ENCODE measurements at regions not wholly inside any gene's neighbourhood (a gene's known extent, or its start where the extent isn't known, plus 50 kb on each side); places are given as distances from the start of the nearest gene placed in this dataset.
A peak's percentile ranks its signal among the peaks of the same experiment; 100 is the strongest.

DNA sequence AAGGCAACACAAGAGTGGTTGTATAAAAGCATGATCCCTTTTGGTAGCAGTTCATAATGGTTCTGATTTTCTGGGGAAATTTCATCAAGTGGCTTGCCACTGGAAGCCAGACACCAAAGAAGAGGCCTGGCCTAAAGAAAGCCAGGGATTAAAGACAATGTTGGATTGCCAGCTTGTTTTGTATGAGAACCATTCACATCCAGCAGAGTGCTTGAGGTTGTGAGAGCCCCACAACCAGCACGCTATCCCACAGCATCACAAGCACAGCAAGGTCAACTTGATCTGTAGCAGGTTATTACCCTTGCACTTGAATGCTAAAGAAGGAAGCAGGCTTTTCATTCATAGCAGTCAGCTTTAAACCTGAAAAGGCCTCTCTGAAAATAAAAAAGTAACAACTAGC lies 399.8 kb downstream of the PLPP3 start:
- Histone ChIP-seq H2BK12ac (ENCODE audit: low read length) (no peak overlapping the region), H3K23ac (ENCODE audit: low read length) (no peak overlapping the region), H3K27me3 (ENCODE audit: insufficient read depth, low read length) (no peaks in the 10 kb centered on the region), H4K12ac (ENCODE audit: low read depth, low read length) (no peak overlapping the region), H4K8ac (ENCODE audit: low read depth, low read length) (no peak overlapping the region), H2AFZ (ENCODE audit: insufficient read depth, low read length, poor library complexity) (no peak overlapping the region), H3K36me3 (ENCODE audit: control insufficient read depth in 1 of 2, insufficient read depth in 2 of 2, low read length in 2 of 2) (no peaks in the 10 kb centered on the region), H4K91ac (ENCODE audit: low read depth, low read length) (no peak overlapping the region), H3K9me3 (ENCODE audit: insufficient read depth, low read depth, low read length) (no peaks in the 10 kb centered on the region), H3K9ac (ENCODE audit: low read length) (no peak overlapping the region), H3K4ac (ENCODE audit: low read depth, low read length) (no peak overlapping the region), H3K27ac (ENCODE audit: low read depth, low read length) (no peak overlapping the region), H3K4me3 (ENCODE audit: low read depth, low read length) (no peak overlapping the region), H3K79me2 (ENCODE audit: control insufficient read depth, insufficient read depth, low read length, poor library complexity) (no peaks in the 10 kb centered on the region), H3K79me1 (ENCODE audit: low read length) (peaks cover 3% of the 10 kb centered on the region), H3K4me1 (ENCODE audit: control insufficient read depth in 1 of 2, insufficient read depth in 2 of 2, low read length in 2 of 2) (no peaks in the 10 kb centered on the region), H2BK5ac (ENCODE audit: low read depth, low read length, poor library complexity) (no peak overlapping the region), H3K18ac (ENCODE audit: low read length) (no peak overlapping the region), H3K4me2 (ENCODE audit: low read length) (no peak overlapping the region), H3K14ac (ENCODE audit: low read length) (no peak overlapping the region), H2BK120ac (ENCODE audit: insufficient read depth, low read length, poor library complexity) (no peak overlapping the region), H2AK5ac (ENCODE audit: low read length) (no peak overlapping the region)
- WGBS (ENCODE audit: extremely low coverage, insufficient coverage, insufficient read length), result no CpG with 5 or more reads among the region's 1 CpG
- no peak for DNase-seq

DNA sequence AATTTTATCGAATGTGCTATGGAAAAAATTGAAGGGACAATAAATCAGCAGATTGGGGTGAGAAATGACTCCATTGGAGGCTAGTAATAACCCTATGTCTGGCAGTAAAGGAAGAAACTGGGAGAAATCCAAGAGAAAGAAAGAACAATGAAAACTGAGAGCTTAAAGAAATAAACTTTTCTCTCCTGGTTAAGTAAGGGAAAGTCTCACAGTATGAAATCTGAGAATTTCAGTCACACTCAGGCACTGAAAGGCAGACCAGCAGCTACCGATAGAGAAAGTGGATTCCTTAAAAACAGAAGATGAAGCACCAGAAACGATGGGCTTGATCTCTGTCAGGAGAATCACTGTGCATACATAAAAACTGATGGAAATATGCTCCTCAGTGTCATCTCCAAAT lies 404.2 kb downstream of the PLPP3 start:
- H2AFZ ChIP-seq (ENCODE audit: insufficient read depth, low read length, poor library complexity), result no peak overlapping the region
- no peak overlapping the region for H3K9ac ChIP-seq (ENCODE audit: low read length)
- H2AK5ac ChIP-seq (ENCODE audit: low read length), result no peak overlapping the region
- no peak overlapping the region for H3K23ac ChIP-seq (ENCODE audit: low read length)
- no peaks in the 10 kb centered on the region for H3K9me3 ChIP-seq (ENCODE audit: insufficient read depth, low read depth, low read length)
- H3K4me2 ChIP-seq (ENCODE audit: low read length), result no peak overlapping the region
- H3K14ac ChIP-seq (ENCODE audit: low read length), result no peak overlapping the region
- H4K8ac ChIP-seq (ENCODE audit: low read depth, low read length), result no peak overlapping the region
- H3K4me1 ChIP-seq (ENCODE audit: control insufficient read depth in 1 of 2, insufficient read depth in 2 of 2, low read length in 2 of 2), result peaks cover 0 to 5% of the 10 kb centered on the region in 2 experiments
- no peak overlapping the region for H3K18ac ChIP-seq (ENCODE audit: low read length)
- no peaks in the 10 kb centered on the region for H3K36me3 ChIP-seq (ENCODE audit: control insufficient read depth in 1 of 2, insufficient read depth in 2 of 2, low read length in 2 of 2)
- no peak overlapping the region for H2BK12ac ChIP-seq (ENCODE audit: low read length)
- H4K91ac ChIP-seq (ENCODE audit: low read depth, low read length), result no peak overlapping the region
- WGBS (ENCODE audit: extremely low coverage, insufficient coverage, insufficient read length), result no CpG with 5 or more reads among the region's 3 CpGs
- no peak overlapping the region for H3K4me3 ChIP-seq (ENCODE audit: low read depth, low read length)
- no peak for DNase-seq
- no peak overlapping the region for H4K12ac ChIP-seq (ENCODE audit: low read depth, low read length)
- no peaks in the 10 kb centered on the region for H3K79me1 ChIP-seq (ENCODE audit: low read length)
- H3K79me2 ChIP-seq (ENCODE audit: control insufficient read depth, insufficient read depth, low read length, poor library complexity), result no peaks in the 10 kb centered on the region
- no peak overlapping the region for H3K4ac ChIP-seq (ENCODE audit: low read depth, low read length)
- H3K27me3 ChIP-seq (ENCODE audit: insufficient read depth, low read length), result no peaks in the 10 kb centered on the region
- H2BK5ac ChIP-seq (ENCODE audit: low read depth, low read length, poor library complexity), result no peak overlapping the region
- no peak overlapping the region for H2BK120ac ChIP-seq (ENCODE audit: insufficient read depth, low read length, poor library complexity)
- H3K27ac ChIP-seq (ENCODE audit: low read depth, low read length), result no peak overlapping the region

DNA sequence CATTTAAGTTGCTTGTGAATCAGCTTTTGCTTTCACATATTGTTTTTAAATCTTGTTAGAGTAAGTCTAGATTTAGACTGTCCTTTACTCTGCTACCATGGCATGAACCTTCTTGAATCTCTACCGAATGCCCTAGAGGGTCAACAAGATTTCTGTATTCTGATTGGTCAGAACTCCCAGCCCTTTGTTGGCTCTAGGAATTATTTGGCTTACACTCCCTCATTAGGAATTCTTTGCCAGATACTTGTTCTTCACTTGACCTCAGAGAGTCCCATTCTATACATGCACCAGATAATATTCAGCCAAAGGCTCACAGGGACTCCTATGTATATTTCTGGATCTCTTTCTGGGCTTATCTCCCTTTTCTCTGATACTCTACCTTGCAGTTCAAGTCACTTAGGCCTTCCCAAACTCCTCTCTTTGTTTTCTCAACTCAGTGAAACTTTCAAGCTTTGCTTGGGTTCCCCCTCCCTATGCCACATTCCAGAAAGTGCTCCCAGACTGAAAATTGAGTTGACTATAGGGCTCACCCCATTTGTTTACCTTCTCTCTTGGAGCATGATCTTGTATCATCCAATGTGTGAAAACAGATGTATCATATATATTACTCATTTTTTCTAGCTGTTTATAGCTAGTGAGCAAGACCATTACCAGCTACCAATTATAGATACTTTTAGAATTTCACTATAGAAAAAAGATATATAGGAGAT lies 405.0 kb downstream of the PLPP3 start:
- no peaks in the 10 kb centered on the region for H3K27me3 ChIP-seq (ENCODE audit: insufficient read depth, low read length)
- DNase-seq, result peak in 1 of 2 donors; percentile 29
- no peak overlapping the region for H2AFZ ChIP-seq (ENCODE audit: insufficient read depth, low read length, poor library complexity)
- no peaks in the 10 kb centered on the region for H3K79me1 ChIP-seq (ENCODE audit: low read length)
- no peak overlapping the region for H2BK12ac ChIP-seq (ENCODE audit: low read length)
- peaks cover 0 to 5% of the 10 kb centered on the region in 2 experiments for H3K4me1 ChIP-seq (ENCODE audit: control insufficient read depth in 1 of 2, insufficient read depth in 2 of 2, low read length in 2 of 2)
- H3K18ac ChIP-seq (ENCODE audit: low read length), result no peak overlapping the region
- no peak overlapping the region for H3K27ac ChIP-seq (ENCODE audit: low read depth, low read length)
- H3K4me3 ChIP-seq (ENCODE audit: low read depth, low read length), result no peak overlapping the region
- no CpG with 5 or more reads among the region's 1 CpG for WGBS (ENCODE audit: extremely low coverage, insufficient coverage, insufficient read length)
- no peaks in the 10 kb centered on the region for H3K79me2 ChIP-seq (ENCODE audit: control insufficient read depth, insufficient read depth, low read length, poor library complexity)
- H2AK5ac ChIP-seq (ENCODE audit: low read length), result no peak overlapping the region
- H3K9me3 ChIP-seq (ENCODE audit: insufficient read depth, low read depth, low read length), result no peaks in the 10 kb centered on the region
- H3K23ac ChIP-seq (ENCODE audit: low read length), result no peak overlapping the region
- no peak overlapping the region for H3K14ac ChIP-seq (ENCODE audit: low read length)
- H4K91ac ChIP-seq (ENCODE audit: low read depth, low read length), result no peak overlapping the region
- H3K9ac ChIP-seq (ENCODE audit: low read length), result no peak overlapping the region
- no peak overlapping the region for H4K8ac ChIP-seq (ENCODE audit: low read depth, low read length)
- no peaks in the 10 kb centered on the region for H3K36me3 ChIP-seq (ENCODE audit: control insufficient read depth in 1 of 2, insufficient read depth in 2 of 2, low read length in 2 of 2)
- no peak overlapping the region for H4K12ac ChIP-seq (ENCODE audit: low read depth, low read length)
- no peak overlapping the region for H2BK120ac ChIP-seq (ENCODE audit: insufficient read depth, low read length, poor library complexity)
- no peak overlapping the region for H3K4ac ChIP-seq (ENCODE audit: low read depth, low read length)
- no peak overlapping the region for H3K4me2 ChIP-seq (ENCODE audit: low read length)
- no peak overlapping the region for H2BK5ac ChIP-seq (ENCODE audit: low read depth, low read length, poor library complexity)

GRCh38 chr1:56173736-56174135 lies 405.6 kb downstream of the PLPP3 start:
- Histone ChIP-seq H3K4me1 (ENCODE audit: control insufficient read depth in 1 of 2, insufficient read depth in 2 of 2, low read length in 2 of 2) (peaks cover 0 to 5% of the 10 kb centered on the region in 2 experiments), H4K91ac (ENCODE audit: low read depth, low read length) (no peak overlapping the region), H3K14ac (ENCODE audit: low read length) (no peak overlapping the region), H3K27me3 (ENCODE audit: insufficient read depth, low read length) (no peaks in the 10 kb centered on the region), H2BK120ac (ENCODE audit: insufficient read depth, low read length, poor library complexity) (no peak overlapping the region), H2BK12ac (ENCODE audit: low read length) (no peak overlapping the region), H3K79me2 (ENCODE audit: control insufficient read depth, insufficient read depth, low read length, poor library complexity) (no peaks in the 10 kb centered on the region), H3K4ac (ENCODE audit: low read depth, low read length) (no peak overlapping the region), H3K9ac (ENCODE audit: low read length) (no peak overlapping the region), H2AK5ac (ENCODE audit: low read length) (no peak overlapping the region), H3K18ac (ENCODE audit: low read length) (no peak overlapping the region), H4K8ac (ENCODE audit: low read depth, low read length) (no peak overlapping the region), H2AFZ (ENCODE audit: insufficient read depth, low read length, poor library complexity) (no peak overlapping the region), H3K27ac (ENCODE audit: low read depth, low read length) (no peak overlapping the region), H2BK5ac (ENCODE audit: low read depth, low read length, poor library complexity) (no peak overlapping the region), H4K12ac (ENCODE audit: low read depth, low read length) (no peak overlapping the region), H3K4me3 (ENCODE audit: low read depth, low read length) (no peak overlapping the region), H3K36me3 (ENCODE audit: control insufficient read depth in 1 of 2, insufficient read depth in 2 of 2, low read length in 2 of 2) (no peaks in the 10 kb centered on the region), H3K9me3 (ENCODE audit: insufficient read depth, low read depth, low read length) (no peaks in the 10 kb centered on the region), H3K79me1 (ENCODE audit: low read length) (peaks cover 2% of the 10 kb centered on the region), H3K4me2 (ENCODE audit: low read length) (no peak overlapping the region), H3K23ac (ENCODE audit: low read length) (no peak overlapping the region)
- WGBS (ENCODE audit: extremely low coverage, insufficient coverage, insufficient read length), result no CpG with 5 or more reads among the region's 1 CpG
- no peak for DNase-seq

All from trophoblast cell (in vitro differentiated cells and primary cell).